ENCODE measurements at regions not wholly inside any gene's neighbourhood (a gene's known extent, or its start where the extent isn't known, plus 50 kb on each side); places are given as distances from the start of the nearest gene placed in this dataset.

DNA sequence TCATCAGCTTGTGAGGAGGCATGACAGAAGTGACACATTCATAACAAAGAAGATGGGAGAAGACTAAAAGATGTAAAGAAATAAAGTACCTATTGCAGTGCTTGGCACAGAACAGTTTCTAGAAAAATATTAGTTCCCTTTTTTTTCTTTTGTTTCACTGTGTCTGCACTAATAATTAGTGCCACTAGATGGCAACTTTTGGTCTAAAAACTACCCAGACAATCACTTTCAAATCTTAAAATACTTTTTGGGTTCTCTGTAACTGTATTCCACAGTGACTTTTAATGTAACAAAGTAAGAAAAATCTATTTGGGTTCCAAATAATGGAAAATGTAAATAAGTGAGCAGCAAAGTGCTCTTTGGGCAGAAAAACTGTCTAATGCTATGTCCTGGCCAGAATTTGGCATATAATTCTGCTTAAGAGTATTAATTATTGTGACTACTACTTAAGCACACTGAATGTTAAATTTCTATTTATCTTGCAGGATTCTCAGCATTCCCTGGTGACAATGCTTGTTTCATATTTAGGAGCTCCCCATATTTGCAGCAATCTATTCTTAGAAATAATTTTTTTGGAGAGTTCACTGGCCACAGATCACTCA is 134.8 kb upstream of the KIF5B start:
- H3K27me3 ChIP-seq (ENCODE audit: control insufficient read depth in 2 of 2, insufficient read depth in 2 of 2, low read length in 2 of 2): peaks cover 0 to 2% of the 10 kb centered on the region in 2 experiments; a peak in 1 of 5 replicates
- no peak overlapping the region for H3K27ac ChIP-seq (ENCODE audit: extremely low read depth, low read depth, low read length)
- no peaks in the 10 kb centered on the region for H3K36me3 ChIP-seq (ENCODE audit: control insufficient read depth, insufficient read depth, low read length)
- no peaks in the 10 kb centered on the region for H3K9me1 ChIP-seq (ENCODE audit: control insufficient read depth, insufficient read depth, low read length)
- FAIRE-seq (peak; percentile 42), DNase-seq (ENCODE audit: extremely low read depth in 1 of 4, low spot score in 3 of 4) (peak in 1 of 4 experiments; percentile 50), ATAC-seq (peak; percentile 59)
- H3K79me2 ChIP-seq (ENCODE audit: control insufficient read depth, insufficient read depth, low read length): no peaks in the 10 kb centered on the region
- BruUV-seq (replicated peaks): no TSS peak
- H3K4me1 ChIP-seq (replicated peaks in 1 of 2; ENCODE audit: control insufficient read depth in 2 of 2, insufficient read depth in 2 of 2, low read length in 2 of 2): peaks cover 0 to 2% of the 10 kb centered on the region in 2 experiments; a peak in 1 of 5 replicates
- no peaks in the 10 kb centered on the region for H3K9me3 ChIP-seq (replicated peaks; ENCODE audit: control insufficient read depth, insufficient read depth, low read depth, low read length)
- H3K4me2 ChIP-seq (ENCODE audit: insufficient read depth, low read length): no peak overlapping the region
- ChIA-PET CTCF (ENCODE audit: low intra/inter-chr PET ratio) (interaction anchor here (0.9 to 1.2 kb wide), 2 partner anchors 14 to 177 kb away, joined by 3 to 8 read pairs; no protein-coding TSS in a partner anchor), POLR2A (no interaction called here)
- no peak overlapping the region for H3K4me3 ChIP-seq
- no peaks in the 10 kb centered on the region for H4K20me1 ChIP-seq (replicated peaks; ENCODE audit: control insufficient read depth, insufficient read depth, low read length)
- in situ Hi-C loops (cut with MboI) (no loop called here), intact Hi-C loops (cut with micrococcal nuclease) (loop anchor here (2.0 kb wide), 1 partner anchor 176 kb away; no protein-coding TSS in a partner anchor)
- no peak overlapping the region for H3K9ac ChIP-seq (ENCODE audit: insufficient read depth in 1 of 2, low read depth in 2 of 2, low read length in 2 of 2)
- H2AFZ ChIP-seq (ENCODE audit: low read depth, low read length): no peak overlapping the region
- TF ChIP-seq SMC3 (conservative IDR thresholded peaks at IDR 0.05; ENCODE audit: insufficient read depth, low read depth, low read length) (peak; percentile 31; the same call in 1 of the 2 replicates), HDGF (IDR thresholded peaks at IDR 0.05) (no peak), ZNF780A (CRISPR knock-in tag; IDR thresholded peaks at IDR 0.05) (0 out of 2 replicates have a peak, but pooled peaks have one; percentile 46), ZNF655 (CRISPR knock-in tag; IDR thresholded peaks at IDR 0.05) (no peak), ZBTB49 (CRISPR knock-in tag; IDR thresholded peaks at IDR 0.05; ENCODE audit: borderline replicate concordance) (no peak), CEBPB (tag; IDR thresholded peaks at IDR 0.05) (no peak), NCOA2 (IDR thresholded peaks at IDR 0.05; ENCODE audit: partially characterized antibody in 2 of 2) (no peak), RAD21 (CRISPR knock-in tag; conservative IDR thresholded peaks at IDR 0.05 in 1 of 2, IDR thresholded peaks at IDR 0.05 in 1 of 2) (peak; percentile 68 to 79), ZNF384 (IDR thresholded peaks at IDR 0.05; ENCODE audit: low read depth, low read length) (peak; percentile 68), TAF7 (tag; IDR thresholded peaks at IDR 0.05) (no peak), PYGO2 (tag; IDR thresholded peaks at IDR 0.05) (no peak), ATF1 (CRISPR knock-in tag; IDR thresholded peaks at IDR 0.05) (no peak), ATF1 (tag; IDR thresholded peaks at IDR 0.05) (no peak), NFRKB (IDR thresholded peaks at IDR 0.05; ENCODE audit: low read depth) (no peak)
- TF ChIP-seq, protein P1, sequence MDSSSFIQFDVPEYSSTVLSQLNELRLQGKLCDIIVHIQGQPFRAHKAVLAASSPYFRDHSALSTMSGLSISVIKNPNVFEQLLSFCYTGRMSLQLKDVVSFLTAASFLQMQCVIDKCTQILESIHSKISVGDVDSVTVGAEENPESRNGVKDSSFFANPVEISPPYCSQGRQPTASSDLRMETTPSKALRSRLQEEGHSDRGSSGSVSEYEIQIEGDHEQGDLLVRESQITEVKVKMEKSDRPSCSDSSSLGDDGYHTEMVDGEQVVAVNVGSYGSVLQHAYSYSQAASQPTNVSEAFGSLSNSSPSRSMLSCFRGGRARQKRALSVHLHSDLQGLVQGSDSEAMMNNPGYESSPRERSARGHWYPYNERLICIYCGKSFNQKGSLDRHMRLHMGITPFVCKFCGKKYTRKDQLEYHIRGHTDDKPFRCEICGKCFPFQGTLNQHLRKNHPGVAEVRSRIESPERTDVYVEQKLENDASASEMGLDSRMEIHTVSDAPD (CRISPR knock-in tag; IDR thresholded peaks at IDR 0.05): no peak
- TF ChIP-seq, protein P2, sequence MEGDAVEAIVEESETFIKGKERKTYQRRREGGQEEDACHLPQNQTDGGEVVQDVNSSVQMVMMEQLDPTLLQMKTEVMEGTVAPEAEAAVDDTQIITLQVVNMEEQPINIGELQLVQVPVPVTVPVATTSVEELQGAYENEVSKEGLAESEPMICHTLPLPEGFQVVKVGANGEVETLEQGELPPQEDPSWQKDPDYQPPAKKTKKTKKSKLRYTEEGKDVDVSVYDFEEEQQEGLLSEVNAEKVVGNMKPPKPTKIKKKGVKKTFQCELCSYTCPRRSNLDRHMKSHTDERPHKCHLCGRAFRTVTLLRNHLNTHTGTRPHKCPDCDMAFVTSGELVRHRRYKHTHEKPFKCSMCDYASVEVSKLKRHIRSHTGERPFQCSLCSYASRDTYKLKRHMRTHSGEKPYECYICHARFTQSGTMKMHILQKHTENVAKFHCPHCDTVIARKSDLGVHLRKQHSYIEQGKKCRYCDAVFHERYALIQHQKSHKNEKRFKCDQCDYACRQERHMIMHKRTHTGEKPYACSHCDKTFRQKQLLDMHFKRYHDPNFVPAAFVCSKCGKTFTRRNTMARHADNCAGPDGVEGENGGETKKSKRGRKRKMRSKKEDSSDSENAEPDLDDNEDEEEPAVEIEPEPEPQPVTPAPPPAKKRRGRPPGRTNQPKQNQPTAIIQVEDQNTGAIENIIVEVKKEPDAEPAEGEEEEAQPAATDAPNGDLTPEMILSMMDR (IDR thresholded peaks at IDR 0.05 in 2 of 3, conservative IDR thresholded peaks at IDR 0.05 in 1 of 3; ENCODE audit: insufficient read depth in 2 of 3, low read depth in 1 of 3, low read length in 3 of 3): peak; percentile 48 to 72 (median 50); a peak in 5 of 6 replicates

Data from K562 (cell line).